GM23338 (cell line): ENCODE measurements at regions not wholly inside any gene's neighbourhood (a gene's known extent, or its start where the extent isn't known, plus 50 kb on each side); places are given as distances from the start of the nearest gene placed in this dataset.
A peak's percentile ranks its signal among the peaks of the same experiment; 100 is the strongest.

Experiments used
- ATAC-seq: fragments of 200-7000 bp; cut with Tn5 transposase; 3 replicates; pipeline ENCODE4 v1.9.1; 2020
- DNase-seq: peaks from one replicate; pipeline ENCODE4 v3.0.0-alpha.2; 2015; ENCODE audit warnings: low spot score
- H2AFZ ChIP-seq: fragments of 200-600 bp; sonication (generic); 2 replicates; pipeline ENCODE4 v1.8.0; 2016; ENCODE audit warnings: antibody characterized with exemption, mild to moderate bottlenecking, moderate library complexity
- H3F3A ChIP-seq: fragments of 200-600 bp; sonication (generic); replicated peaks from 2 replicates; pipeline ENCODE4 v1.8.0; 2017; ENCODE audit warnings: antibody characterized with exemption, mixed run types, low read depth
- H3K27ac ChIP-seq: fragments of 200-600 bp; sonication (generic); 2 replicates; pipeline ENCODE4 v1.6.1; 2016; ENCODE audit warnings: low read depth
- H3K27me3 ChIP-seq: fragments of 200-600 bp; sonication (generic); 2 replicates; pipeline ENCODE4 v1.8.0; 2016; ENCODE audit warnings: mild to moderate bottlenecking, mixed run types, moderate library complexity; ENCODE audit not compliant: insufficient read depth
- H3K36me3 ChIP-seq: fragments of 200-600 bp; sonication (generic); 2 replicates; pipeline ENCODE4 v1.8.0; 2016; ENCODE audit warnings: mild to moderate bottlenecking; ENCODE audit not compliant: insufficient read depth
- H3K4me1 ChIP-seq: fragments of 200-600 bp; sonication (generic); 2 replicates; pipeline ENCODE4 v1.8.0; 2016; ENCODE audit warnings: mild to moderate bottlenecking, moderate library complexity; ENCODE audit not compliant: insufficient read depth
- H3K4me2 ChIP-seq: fragments of 200-600 bp; sonication (generic); 2 replicates; pipeline ENCODE4 v1.7.1; 2017; ENCODE audit warnings: mixed run types
- H3K4me3 ChIP-seq: fragments of 200-600 bp; sonication (generic); 2 replicates; pipeline ENCODE4 v1.6.1; 2016; ENCODE audit warnings: mixed run types
- H3K79me2 ChIP-seq: fragments of 200-600 bp; sonication (generic); replicated peaks from 2 replicates; pipeline ENCODE4 v1.8.0; 2017; ENCODE audit warnings: mild to moderate bottlenecking; ENCODE audit not compliant: insufficient read depth
- H3K9me2 ChIP-seq: fragments of 200-600 bp; sonication (generic); 2 replicates; pipeline ENCODE4 v1.8.0; 2017; ENCODE audit not compliant: insufficient read depth
- H4K20me1 ChIP-seq: fragments of 200-600 bp; sonication (generic); replicated peaks from 2 replicates; pipeline ENCODE4 v1.8.0; 2017; ENCODE audit warnings: mild to moderate bottlenecking; ENCODE audit not compliant: insufficient read depth
- H3K27ac Mint-ChIP-seq: 2 replicates; pipeline ENCODE4 v1.8.0; 2020; ENCODE audit warnings: inconsistent platforms, mild to moderate bottlenecking, moderate library complexity, mixed read lengths
- H3K27me3 Mint-ChIP-seq: 3 replicates; pipeline ENCODE4 v1.8.0; 2022; ENCODE audit warnings: low read depth, mild to moderate bottlenecking, moderate library complexity, mixed read lengths, inconsistent platforms; ENCODE audit not compliant: insufficient read depth, poor library complexity
- H3K36me3 Mint-ChIP-seq: 3 replicates; pipeline ENCODE4 v1.8.0; 2021; ENCODE audit warnings: low read depth, mild to moderate bottlenecking, inconsistent platforms, moderate library complexity, mixed read lengths
- H3K4me1 Mint-ChIP-seq: 3 replicates; pipeline ENCODE4 v1.8.0; 2020; ENCODE audit warnings: mild to moderate bottlenecking, inconsistent platforms, mixed read lengths
- H3K4me3 Mint-ChIP-seq: 3 replicates; pipeline ENCODE4 v1.8.0; 2021; ENCODE audit warnings: moderate library complexity, mild to moderate bottlenecking, inconsistent platforms, mixed read lengths
- H3K9me3 Mint-ChIP-seq: 3 replicates; pipeline ENCODE4 v1.8.0; 2020; ENCODE audit warnings: moderate library complexity, mild to moderate bottlenecking, inconsistent platforms, mixed read lengths
- CREB1 ChIP-seq: fragments of 250-450 bp; sonication (Bioruptor Pico); IDR thresholded peaks from 2 replicates; pipeline ENCODE4 v1.5.0; 2020; ENCODE audit warnings: low read depth, mild to moderate bottlenecking, moderate library complexity
- EZH2 ChIP-seq: fragments of 200-600 bp; sonication (generic); IDR thresholded peaks from one replicate; pipeline ENCODE4 v1.8.0; 2017; ENCODE audit warnings: antibody characterized with exemption, mild to moderate bottlenecking, low read depth; ENCODE audit not compliant: unreplicated experiment
- JUNB ChIP-seq: IDR thresholded peaks from one replicate; pipeline ENCODE4 v1.6.1; 2016; ENCODE audit warnings: antibody characterized with exemption; ENCODE audit not compliant: unreplicated experiment
- NANOG ChIP-seq: IDR thresholded peaks from 2 replicates; pipeline ENCODE4 v1.6.1; 2016; ENCODE audit warnings: antibody characterized with exemption, borderline replicate concordance
- POLR2AphosphoS5 ChIP-seq: IDR thresholded peaks from 2 replicates; pipeline ENCODE4 v1.6.1; 2016; ENCODE audit warnings: antibody characterized with exemption, low read depth
- ZNF331 ChIP-seq: fragments of 250-450 bp; sonication (Bioruptor Pico); IDR thresholded peaks from 2 replicates; pipeline ENCODE4 v1.5.0; 2020; ENCODE audit warnings: low read depth, mild to moderate bottlenecking, moderate library complexity
- ZNF462 ChIP-seq: fragments of 250-450 bp; sonication (Bioruptor Pico); IDR thresholded peaks from 2 replicates; pipeline ENCODE4 v1.5.0; 2020; ENCODE audit warnings: mild to moderate bottlenecking, moderate library complexity
- TF ChIP-seq, protein P1 (sequence below): IDR thresholded peaks from one replicate; pipeline ENCODE4 v1.6.1; 2018; ENCODE audit warnings: antibody characterized with exemption; ENCODE audit not compliant: unreplicated experiment

DNA sequence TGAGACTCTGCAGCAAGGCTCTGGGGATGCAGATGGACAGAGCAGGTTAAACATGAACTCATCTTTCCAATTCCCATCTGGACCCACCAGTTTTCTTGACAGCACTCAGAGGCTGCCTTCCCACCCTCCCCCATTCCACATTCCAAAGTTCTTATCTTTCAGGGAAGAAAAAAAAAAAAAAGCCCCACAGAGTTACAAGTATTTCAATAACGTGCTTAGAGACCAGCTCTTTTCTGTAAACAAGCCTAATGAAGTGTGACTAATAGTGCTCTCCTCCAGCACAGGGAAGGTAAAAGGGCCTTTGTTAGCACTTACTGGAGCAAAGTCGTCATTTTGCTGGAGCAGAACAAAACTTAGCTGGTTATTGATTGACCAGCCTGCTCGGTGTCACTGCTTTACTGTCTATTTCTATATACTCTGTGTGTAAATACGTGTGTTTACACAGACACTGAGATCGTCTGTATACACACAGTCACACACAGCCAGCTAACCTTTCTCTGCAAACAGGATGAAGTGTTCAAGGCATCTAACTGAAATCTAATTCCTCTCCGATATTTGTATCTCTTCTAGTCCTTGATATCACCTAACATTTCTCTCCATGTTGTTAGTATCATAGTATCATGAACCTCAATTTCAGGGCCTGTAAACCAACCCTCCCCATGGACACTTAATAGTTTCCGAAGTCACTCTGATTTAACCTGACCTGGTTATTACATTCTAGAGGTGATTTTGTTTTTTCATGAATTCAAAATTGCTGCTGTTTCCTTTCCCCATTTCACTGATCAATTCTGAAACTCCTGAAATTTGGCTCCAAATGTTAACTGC lies 84.9 kb downstream of the ZNF608 start:
- DNase-seq, result peak; percentile 94
- H3K4me3 Mint-ChIP-seq, result peak overlapping the region; percentile 39
- H3K27ac ChIP-seq, result peak overlapping the region; percentile 87
- no peaks in the 10 kb centered on the region for H4K20me1 ChIP-seq
- H3K36me3 ChIP-seq, result no peaks in the 10 kb centered on the region
- no peak; the same call in 1 of the 2 replicates for TF ChIP-seq POLR2AphosphoS5
- no peak for TF ChIP-seq CREB1
- TF ChIP-seq, protein P1, sequence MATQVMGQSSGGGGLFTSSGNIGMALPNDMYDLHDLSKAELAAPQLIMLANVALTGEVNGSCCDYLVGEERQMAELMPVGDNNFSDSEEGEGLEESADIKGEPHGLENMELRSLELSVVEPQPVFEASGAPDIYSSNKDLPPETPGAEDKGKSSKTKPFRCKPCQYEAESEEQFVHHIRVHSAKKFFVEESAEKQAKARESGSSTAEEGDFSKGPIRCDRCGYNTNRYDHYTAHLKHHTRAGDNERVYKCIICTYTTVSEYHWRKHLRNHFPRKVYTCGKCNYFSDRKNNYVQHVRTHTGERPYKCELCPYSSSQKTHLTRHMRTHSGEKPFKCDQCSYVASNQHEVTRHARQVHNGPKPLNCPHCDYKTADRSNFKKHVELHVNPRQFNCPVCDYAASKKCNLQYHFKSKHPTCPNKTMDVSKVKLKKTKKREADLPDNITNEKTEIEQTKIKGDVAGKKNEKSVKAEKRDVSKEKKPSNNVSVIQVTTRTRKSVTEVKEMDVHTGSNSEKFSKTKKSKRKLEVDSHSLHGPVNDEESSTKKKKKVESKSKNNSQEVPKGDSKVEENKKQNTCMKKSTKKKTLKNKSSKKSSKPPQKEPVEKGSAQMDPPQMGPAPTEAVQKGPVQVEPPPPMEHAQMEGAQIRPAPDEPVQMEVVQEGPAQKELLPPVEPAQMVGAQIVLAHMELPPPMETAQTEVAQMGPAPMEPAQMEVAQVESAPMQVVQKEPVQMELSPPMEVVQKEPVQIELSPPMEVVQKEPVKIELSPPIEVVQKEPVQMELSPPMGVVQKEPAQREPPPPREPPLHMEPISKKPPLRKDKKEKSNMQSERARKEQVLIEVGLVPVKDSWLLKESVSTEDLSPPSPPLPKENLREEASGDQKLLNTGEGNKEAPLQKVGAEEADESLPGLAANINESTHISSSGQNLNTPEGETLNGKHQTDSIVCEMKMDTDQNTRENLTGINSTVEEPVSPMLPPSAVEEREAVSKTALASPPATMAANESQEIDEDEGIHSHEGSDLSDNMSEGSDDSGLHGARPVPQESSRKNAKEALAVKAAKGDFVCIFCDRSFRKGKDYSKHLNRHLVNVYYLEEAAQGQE, result no peak
- TF ChIP-seq JUNB, result no peak
- TF ChIP-seq EZH2, result no peak
- TF ChIP-seq NANOG, result peak; percentile 36; the same call in 1 of the 2 replicates
- no peak for TF ChIP-seq ZNF462 (CRISPR knock-in tag)
- no peak for TF ChIP-seq ZNF331 (CRISPR knock-in tag)
- ATAC-seq, result peak; percentile 56
- peaks cover 60% of the 10 kb centered on the region for H3K79me2 ChIP-seq
- H3K36me3 Mint-ChIP-seq, result no peaks in the 10 kb centered on the region
- H3K4me1 ChIP-seq, result peaks cover 67% of the 10 kb centered on the region
- no peak overlapping the region for H2AFZ ChIP-seq
- H3K9me2 ChIP-seq, result no peaks in the 10 kb centered on the region
- H3K4me2 ChIP-seq, result peak overlapping the region; percentile 65
- no peaks in the 10 kb centered on the region for H3K27me3 ChIP-seq
- H3K27me3 Mint-ChIP-seq, result peaks cover 5% of the 10 kb centered on the region
- H3K4me1 Mint-ChIP-seq, result peaks cover 83% of the 10 kb centered on the region
- peaks cover 6% of the 10 kb centered on the region; the same call in 1 of the 2 replicates for H3F3A ChIP-seq
- H3K4me3 ChIP-seq, result peak overlapping the region; percentile 35
- peak overlapping the region; percentile 88 for H3K27ac Mint-ChIP-seq
- no peaks in the 10 kb centered on the region for H3K9me3 Mint-ChIP-seq
